GM20000 (cell line): ENCODE measurements at regions not wholly inside any gene's neighbourhood (a gene's known extent, or its start where the extent isn't known, plus 50 kb on each side); places are given as distances from the start of the nearest gene placed in this dataset.

Source experiments
- DNase-seq: peaks from one replicate; pipeline ENCODE4 v3.0.0; 2012; ENCODE audit warnings: low spot score
- CTCF ChIP-seq: IDR thresholded peaks from 2 replicates; pipeline ENCODE4 v1.5.1; 2012; ENCODE audit warnings: mild to moderate bottlenecking, control low read depth; ENCODE audit errors: extremely low read depth, missing control alignments

GRCh38 chr3:6264036-6264435, 596.9 kb upstream of the GRM7 start:
- TF ChIP-seq CTCF = no peak
- DNase-seq = no peak

GRCh38 chr3:6264906-6265305, 596.0 kb upstream of the GRM7 start:
- DNase-seq = no peak
- no peak for TF ChIP-seq CTCF

- DNase-seq = no peak
- no peak for TF ChIP-seq CTCF
These were observed 594.8 kb upstream of the GRM7 start for GRCh38 chr3:6266135-6266534.

- DNase-seq = no peak
- TF ChIP-seq CTCF = no peak
These were observed 587.0 kb upstream of the GRM7 start for GRCh38 chr3:6273878-6274277.

GRCh38 chr3:6281662-6282061, 579.3 kb upstream of the GRM7 start:
- no peak for TF ChIP-seq CTCF
- no peak for DNase-seq

- TF ChIP-seq CTCF = no peak
- DNase-seq = no peak
These were observed 578.0 kb upstream of the GRM7 start for GRCh38 chr3:6282918-6283317.

GRCh38 chr3:6287088-6287875, 573.6 kb upstream of the GRM7 start:
- no peak for TF ChIP-seq CTCF
- no peak for DNase-seq
